Heart left ventricle (tissue), 13 donors: ENCODE measurements at regions not wholly inside any gene's neighbourhood (a gene's known extent, or its start where the extent isn't known, plus 50 kb on each side); places are given as distances from the start of the nearest gene placed in this dataset.

Source experiments
- POLR2A ChIP-seq, 2 donors: fragments of 450-650 bp; IDR thresholded peaks; one replicate each; pipeline ENCODE4 v1.6.1; 2017; ENCODE audit warnings: antibody characterized with exemption in 2 of 2, mild to moderate bottlenecking in 2 of 2, moderate library complexity in 2 of 2
- TF ChIP-seq, protein P1 (sequence below), 12 donors: fragments of 200-600 bp; sonication (generic) in 4 of 12; IDR thresholded peaks; one replicate each; pipeline versions ENCODE4 v1.5.0 to v1.8.0; 2018 to 2022; ENCODE audit warnings: antibody characterized with exemption in 12 of 12, mild to moderate bottlenecking in 5 of 12
- donor health status: ischemic (EF 13 %, LVEDD 7.1; RV severe dilation, severe dysfunction).
- donor health status: DM: no; HTN: yes; CAD: no.
- donor health status: DM: no; HTN: no; CAD: no.
- donor health status: ischemic (EF 25% LVEDD 6.9; RV normal size, moderate dysfunction).
- donor health status: ischemic (EF 25% LVEDD 5.7; RV mildly dilated, moderate dysfunction).
- donor health status: ischemic (EF 35%, LVEDD 5.7; RV mildly dilated, moderate dysfunction).
- donor health status: nonischemic (EF 11% LVEDD 7.7; RV severe dilation, severe dysfunction).
- donor health status: DM: yes; HTN: yes; CAD: no.
- donor health status: PGD.
- donor health status: ischemic (EF 29% LVEDD 5.4; RV normal size, mild dysfunction).
- donor health status: nonischemic (EF 23%, LVEDD 6.1; RV moderate dilation, normal function).

DNA sequence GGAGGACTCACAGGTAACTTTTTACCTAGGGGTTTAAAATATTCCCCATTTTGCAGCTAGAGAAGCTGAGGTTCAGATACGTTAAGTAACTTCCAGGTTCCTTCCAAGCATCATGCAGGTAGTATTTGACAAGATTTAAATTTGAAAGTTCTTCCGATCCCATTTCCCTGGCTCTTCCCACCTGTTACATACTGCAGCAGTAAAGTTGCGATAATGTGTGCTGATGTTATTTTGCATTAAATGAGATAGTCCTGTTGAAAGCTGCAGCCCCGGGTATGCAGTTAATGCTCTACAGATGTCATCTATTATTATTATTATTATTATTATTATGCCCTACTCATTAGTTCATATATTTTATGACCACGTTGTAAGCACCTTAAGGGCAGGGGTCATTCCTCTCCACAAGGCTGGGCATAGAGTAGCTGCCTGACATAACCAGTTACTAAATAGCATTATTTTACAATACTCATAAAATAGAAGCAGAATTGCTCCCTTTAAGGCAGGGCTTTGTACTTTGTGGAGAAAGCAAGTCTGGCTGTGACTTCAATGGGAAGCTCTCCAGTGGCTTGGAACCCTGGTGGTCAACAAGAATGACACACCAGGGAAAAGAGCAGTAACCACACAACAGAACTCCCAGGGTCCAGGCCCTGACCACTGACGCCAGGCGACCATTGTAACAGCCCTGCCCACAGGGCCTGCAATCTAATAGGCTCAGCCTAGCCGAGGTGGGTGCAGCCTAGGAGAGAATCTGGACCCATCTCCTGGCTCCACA is 90.8 kb upstream of the CALM2 start:
- TF ChIP-seq POLR2A (IDR thresholded peaks at IDR 0.05), result no peak
- TF ChIP-seq, protein P1, sequence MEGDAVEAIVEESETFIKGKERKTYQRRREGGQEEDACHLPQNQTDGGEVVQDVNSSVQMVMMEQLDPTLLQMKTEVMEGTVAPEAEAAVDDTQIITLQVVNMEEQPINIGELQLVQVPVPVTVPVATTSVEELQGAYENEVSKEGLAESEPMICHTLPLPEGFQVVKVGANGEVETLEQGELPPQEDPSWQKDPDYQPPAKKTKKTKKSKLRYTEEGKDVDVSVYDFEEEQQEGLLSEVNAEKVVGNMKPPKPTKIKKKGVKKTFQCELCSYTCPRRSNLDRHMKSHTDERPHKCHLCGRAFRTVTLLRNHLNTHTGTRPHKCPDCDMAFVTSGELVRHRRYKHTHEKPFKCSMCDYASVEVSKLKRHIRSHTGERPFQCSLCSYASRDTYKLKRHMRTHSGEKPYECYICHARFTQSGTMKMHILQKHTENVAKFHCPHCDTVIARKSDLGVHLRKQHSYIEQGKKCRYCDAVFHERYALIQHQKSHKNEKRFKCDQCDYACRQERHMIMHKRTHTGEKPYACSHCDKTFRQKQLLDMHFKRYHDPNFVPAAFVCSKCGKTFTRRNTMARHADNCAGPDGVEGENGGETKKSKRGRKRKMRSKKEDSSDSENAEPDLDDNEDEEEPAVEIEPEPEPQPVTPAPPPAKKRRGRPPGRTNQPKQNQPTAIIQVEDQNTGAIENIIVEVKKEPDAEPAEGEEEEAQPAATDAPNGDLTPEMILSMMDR (IDR thresholded peaks at IDR 0.05), result no peak
